ENCODE measurements at regions not wholly inside any gene's neighbourhood (a gene's known extent, or its start where the extent isn't known, plus 50 kb on each side); places are given as distances from the start of the nearest gene placed in this dataset.
A peak's percentile ranks its signal among the peaks of the same experiment; 100 is the strongest.
"Not testable (repeated sequence)": the region's sequence is repeated elsewhere in the genome, so short reads cannot be mapped to it uniquely, and the experiment has no call there.

DNA sequence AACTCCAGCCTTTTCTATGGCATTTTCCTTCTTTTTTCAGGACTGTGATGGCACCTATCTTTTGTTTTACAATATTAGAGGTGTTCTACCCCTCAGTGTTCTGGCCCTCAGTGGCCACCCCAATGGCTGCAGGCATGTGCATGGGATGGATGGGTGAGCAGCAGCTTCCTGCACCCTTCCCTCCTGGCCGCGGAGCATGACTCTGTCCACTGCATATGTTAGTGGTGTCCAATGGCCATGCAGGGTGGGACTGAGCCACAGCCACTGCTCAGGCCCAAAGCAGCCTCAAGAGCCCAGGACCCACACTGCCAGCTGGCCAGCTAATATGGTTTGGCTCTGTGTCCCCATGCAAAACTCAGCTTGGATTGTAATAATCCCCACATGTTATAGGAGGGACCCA, 1032.3 kb upstream of the FBXO33 start:
- no peak for DNase-seq

DNA sequence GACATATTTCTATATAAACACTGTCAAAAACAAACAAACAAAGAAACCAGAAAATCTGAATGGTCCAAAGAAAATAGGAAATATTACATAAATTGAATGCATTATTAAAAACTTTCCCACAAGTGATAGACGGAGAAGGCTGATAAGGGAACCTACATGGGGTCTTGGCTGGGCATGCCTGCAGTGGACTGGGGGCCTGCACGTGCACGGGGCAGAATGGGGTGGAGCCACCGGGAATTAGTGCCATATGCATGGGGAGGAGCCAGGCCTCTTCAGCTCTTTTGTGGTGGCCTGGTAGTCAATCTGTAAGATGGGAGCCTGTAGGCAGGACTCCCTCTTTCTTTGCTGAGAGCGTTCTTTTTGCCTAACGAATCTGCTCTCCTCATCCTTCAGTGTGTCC, 1031.7 kb upstream of the FBXO33 start:
- no peak for DNase-seq

- no peak for DNase-seq
These were observed 1020.4 kb upstream of the FBXO33 start for GRCh38 chr14:40452674-40453073.

GRCh38 chr14:40447017-40447416, 1014.8 kb upstream of the FBXO33 start:
- DNase-seq, result no peak

- DNase-seq, result no peak
These were observed 1012.8 kb upstream of the FBXO33 start for GRCh38 chr14:40445020-40445419.

DNA sequence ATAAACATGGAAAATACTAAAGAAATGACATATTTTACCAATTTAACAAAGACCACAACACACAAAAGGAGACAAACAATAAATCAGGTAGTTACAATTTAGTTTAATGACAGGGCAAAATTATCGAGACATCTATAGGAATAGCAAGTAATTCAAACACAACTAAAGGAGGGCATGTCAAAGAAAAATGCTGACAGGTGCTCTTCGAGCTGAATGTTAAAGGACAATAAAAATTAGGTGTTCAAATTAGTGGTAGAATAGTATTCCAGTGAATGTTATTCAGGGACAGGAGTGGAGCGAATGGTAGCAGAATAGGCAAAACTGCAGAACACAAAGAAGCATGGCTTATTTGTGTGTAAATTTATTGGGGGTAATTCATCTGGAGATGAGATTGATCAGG, 1004.3 kb upstream of the FBXO33 start:
- DNase-seq, result no peak

DNA sequence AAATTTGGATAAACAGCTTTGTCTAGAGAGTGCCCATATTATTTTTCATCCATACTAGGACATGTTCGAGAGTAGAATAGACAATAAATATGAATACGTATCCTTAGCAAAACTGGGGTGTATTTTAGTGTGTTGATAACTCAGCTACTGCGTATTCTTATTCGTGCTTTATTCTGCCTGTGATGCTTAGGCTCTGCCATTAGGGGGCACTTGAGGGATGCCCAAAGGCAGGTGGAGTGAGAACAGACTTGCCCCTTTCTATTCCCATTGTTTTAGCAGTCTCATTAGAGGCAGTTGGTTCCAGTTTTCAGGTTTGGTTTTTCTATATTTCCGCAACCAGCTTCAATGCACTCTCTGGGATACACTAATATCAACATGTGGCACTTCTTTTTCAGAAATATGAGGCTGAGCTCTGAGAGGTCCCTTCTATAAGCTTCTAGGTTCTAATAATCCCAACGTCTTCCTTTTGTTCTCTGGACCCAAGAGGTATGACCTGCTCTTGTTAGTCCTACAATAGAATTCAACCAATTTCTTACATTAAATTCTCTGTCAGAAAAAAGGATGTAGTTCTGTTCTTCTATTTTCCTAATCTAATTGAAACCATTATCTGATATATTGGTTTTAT, 985.7 kb upstream of the FBXO33 start:
- no peak for DNase-seq

DNA sequence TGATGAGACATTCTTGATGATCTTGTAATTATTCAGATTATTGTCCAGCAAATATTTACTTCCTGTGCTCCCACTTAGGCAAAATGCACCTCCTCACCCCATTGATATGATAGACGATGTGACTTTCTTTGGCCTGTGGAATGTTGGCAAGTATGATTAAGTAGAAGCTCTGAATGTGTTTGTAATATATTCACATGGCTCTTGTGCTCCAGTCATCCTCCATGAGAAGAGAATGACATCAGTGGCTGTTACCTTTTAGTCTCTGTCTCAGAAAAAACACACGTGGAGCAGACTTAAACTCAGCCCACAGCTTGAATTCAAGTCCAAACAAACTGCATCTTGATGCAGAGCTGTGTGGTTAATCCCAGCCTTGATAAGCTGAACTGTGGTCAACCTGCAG, 984.3 kb upstream of the FBXO33 start:
- no peak for DNase-seq

DNA sequence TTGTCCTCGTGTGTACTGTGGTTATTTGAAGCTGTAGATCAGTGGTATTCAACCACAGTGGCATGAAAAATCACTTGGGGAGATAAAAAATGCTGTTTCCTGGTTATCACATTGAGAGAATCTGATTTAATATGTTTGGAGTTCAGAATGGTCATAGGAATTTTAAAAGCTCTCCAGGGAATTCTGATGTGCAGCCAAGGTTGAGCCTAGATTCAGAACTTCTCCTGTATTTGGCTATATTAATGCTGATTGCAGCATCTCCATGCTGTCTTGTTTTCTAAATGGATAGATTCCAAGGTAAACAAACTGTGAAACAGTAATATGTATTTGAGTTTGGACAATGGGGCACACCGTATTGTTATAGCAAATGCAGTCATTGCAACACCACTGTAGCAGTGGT, 982.2 kb upstream of the FBXO33 start:
- peak; percentile 66 for DNase-seq

DNA sequence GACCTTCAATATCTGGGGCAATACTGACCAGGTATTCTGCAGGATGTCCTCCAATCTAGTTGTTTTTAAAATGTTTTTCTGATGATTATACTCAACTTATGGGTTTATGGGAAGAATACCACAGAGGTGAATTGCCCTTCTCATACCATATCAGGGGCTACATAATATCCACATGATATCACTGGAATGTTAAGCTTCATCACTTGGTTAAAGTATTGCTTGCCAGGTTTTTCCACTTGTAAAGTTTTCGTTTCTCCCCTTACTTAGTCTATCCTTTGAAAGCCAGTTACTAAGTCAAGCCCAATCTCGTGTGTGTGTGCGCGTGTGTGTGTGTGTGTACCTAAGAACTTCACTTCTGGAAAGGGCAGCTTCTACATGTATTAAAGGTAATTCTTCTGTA, 980.9 kb upstream of the FBXO33 start:
- peak; percentile 64 for DNase-seq

- no peak for DNase-seq
These were observed 978.5 kb upstream of the FBXO33 start for GRCh38 chr14:40410708-40411107.

DNA sequence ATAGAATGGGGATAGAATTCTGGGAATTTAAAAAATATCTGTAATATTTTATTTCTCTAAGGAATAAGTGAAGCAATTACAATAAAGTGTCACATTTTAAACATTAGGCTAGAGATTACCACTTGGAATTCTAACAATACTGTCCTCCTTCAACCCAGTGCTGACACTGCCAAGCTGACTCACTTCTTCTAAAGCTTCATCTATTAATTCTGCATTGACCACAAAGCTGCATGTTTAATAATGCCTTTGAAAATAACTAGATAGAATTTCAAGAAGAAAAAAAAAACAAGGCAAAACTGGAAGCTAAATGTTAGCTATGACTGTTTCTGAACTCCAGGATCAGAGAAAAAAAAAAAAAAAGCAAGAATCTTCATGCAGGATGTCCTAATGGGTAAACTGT, 970.7 kb upstream of the FBXO33 start:
- DNase-seq, result peak; percentile 42

GRCh38 chr14:40398981-40399380, 966.7 kb upstream of the FBXO33 start:
- DNase-seq, result no peak

- DNase-seq, result no peak
These were observed 962.6 kb upstream of the FBXO33 start for GRCh38 chr14:40394634-40395340.

GRCh38 chr14:40393143-40393542, 960.9 kb upstream of the FBXO33 start:
- DNase-seq, result no peak

DNA sequence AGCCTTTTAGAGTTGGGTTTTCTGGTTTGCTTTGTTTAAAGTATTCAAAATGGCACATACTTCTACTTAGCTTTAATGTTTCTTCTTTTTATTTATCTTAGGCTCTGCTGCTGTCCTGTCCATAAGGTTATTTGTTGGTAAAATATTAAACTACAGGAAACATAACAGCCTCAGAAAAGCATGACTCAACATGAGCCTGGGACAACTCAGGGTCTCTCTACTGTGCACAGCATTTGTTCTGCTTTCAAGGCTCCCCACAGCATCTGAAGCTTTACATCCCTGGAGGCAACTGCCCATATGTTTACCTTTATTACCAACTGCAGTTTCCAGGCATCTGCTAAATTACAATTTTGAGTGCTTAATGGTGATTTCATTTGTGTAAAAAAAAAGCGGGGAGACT, 954.2 kb upstream of the FBXO33 start:
- no peak for DNase-seq

GRCh38 chr14:40374221-40374620, 942.0 kb upstream of the FBXO33 start:
- DNase-seq, result no peak

GRCh38 chr14:40371011-40371410, 938.8 kb upstream of the FBXO33 start:
- DNase-seq, result no peak

- DNase-seq, result no peak
These were observed 936.1 kb upstream of the FBXO33 start for GRCh38 chr14:40368314-40368713.

- DNase-seq, result no peak
These were observed 935.5 kb upstream of the FBXO33 start for GRCh38 chr14:40367717-40368116.

DNA sequence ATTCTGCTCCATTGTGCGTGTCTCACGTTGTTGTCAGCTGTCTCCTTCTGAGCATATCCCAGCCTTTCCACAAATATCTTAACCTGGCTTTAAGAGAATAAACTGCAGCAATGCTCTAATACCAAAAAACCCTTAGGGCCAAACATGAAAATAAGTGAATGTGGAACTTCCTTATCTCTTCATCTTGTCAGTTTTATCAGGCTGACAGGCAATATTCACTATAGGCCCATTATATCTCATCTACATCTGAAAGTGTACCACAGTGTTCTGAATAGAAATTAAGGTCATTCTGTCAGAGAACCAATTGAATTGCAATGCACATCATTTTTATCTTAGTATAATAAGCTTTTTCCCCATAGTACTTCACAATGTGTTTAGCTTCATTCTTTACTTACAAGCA, 933.1 kb upstream of the FBXO33 start:
- no peak for DNase-seq

DNA sequence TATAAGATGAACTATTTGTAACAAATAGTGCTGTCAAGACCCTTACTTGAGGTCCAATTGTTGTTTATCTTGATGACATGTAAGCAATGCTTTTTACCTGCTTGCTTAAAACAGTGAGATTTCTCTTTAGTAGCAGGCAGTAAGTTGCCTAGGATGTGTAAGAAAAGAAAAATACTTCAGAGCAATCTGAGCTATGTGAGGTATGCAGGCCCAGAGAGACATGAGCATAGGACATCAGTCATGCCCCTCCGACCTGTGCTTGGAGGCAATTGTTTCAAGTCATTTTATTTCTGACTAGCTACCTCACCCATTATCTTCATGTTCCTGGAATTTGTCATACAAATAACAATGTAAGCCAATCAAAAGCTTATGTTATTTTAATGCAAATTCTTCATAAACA, 930.6 kb upstream of the FBXO33 start:
- no peak for DNase-seq

- no peak for DNase-seq
These were observed 922.5 kb upstream of the FBXO33 start for GRCh38 chr14:40354754-40355153.

- not testable (repeated sequence) for DNase-seq
These were observed 915.9 kb upstream of the FBXO33 start for GRCh38 chr14:40348104-40348503.

DNA sequence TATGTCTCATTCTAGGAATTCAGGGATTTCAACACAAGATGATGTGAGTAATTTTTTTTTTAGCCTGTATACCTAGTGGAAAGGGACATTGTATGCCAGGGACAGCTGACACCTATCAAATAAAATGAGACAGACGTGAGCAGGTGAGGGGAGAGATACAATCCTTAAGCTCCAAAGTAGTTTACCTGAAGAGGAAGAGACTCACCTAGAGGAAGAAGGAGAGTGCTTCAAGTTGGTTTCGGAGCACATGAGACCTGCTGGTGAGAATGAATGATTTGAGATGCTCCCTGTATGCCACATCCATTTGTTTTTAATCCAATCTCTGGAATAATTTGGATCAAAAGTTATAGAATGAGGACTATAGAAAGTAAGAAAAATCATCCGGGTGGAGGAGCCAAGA, 915.4 kb upstream of the FBXO33 start:
- DNase-seq, result no peak

Measured in fibroblast of upper back skin (primary cell).